ENCODE measurements at regions not wholly inside any gene's neighbourhood (a gene's known extent, or its start where the extent isn't known, plus 50 kb on each side); places are given as distances from the start of the nearest gene placed in this dataset.

- Mint-ChIP-seq H3K27me3 (no peaks in the 10 kb centered on the region), H3K4me3 (no peak overlapping the region), H3K4me1 (no peaks in the 10 kb centered on the region), H3K9me3 (no peaks in the 10 kb centered on the region), H3K27ac (no peak overlapping the region), H3K36me3 (no peaks in the 10 kb centered on the region)
- DNase-seq = no peak
- CTCF ChIA-PET = no interaction called here
Measured at GRCh38 chr4:145427991-145428390, 53.7 kb upstream of the SMAD1 start.

- Mint-ChIP-seq H3K36me3 (no peaks in the 10 kb centered on the region), H3K27ac (no peak overlapping the region), H3K4me1 (no peaks in the 10 kb centered on the region), H3K4me3 (no peak overlapping the region), H3K27me3 (no peaks in the 10 kb centered on the region), H3K9me3 (no peaks in the 10 kb centered on the region)
- DNase-seq = no peak
- CTCF ChIA-PET = no interaction called here
Measured at GRCh38 chr4:145427221-145427620, 54.4 kb upstream of the SMAD1 start.

- Mint-ChIP-seq H3K4me1 (no peaks in the 10 kb centered on the region), H3K4me3 (no peak overlapping the region), H3K27me3 (no peaks in the 10 kb centered on the region), H3K27ac (no peak overlapping the region), H3K36me3 (no peaks in the 10 kb centered on the region), H3K9me3 (no peaks in the 10 kb centered on the region)
- DNase-seq = no peak
- CTCF ChIA-PET = no interaction called here
Measured at GRCh38 chr4:145423017-145423708, 58.5 kb upstream of the SMAD1 start.

GRCh38 chr4:145420595-145421214 is 60.9 kb upstream of the SMAD1 start:
- CTCF ChIA-PET = no interaction called here
- peaks cover 4% of the 10 kb centered on the region for H3K27me3 Mint-ChIP-seq
- H3K9me3 Mint-ChIP-seq = no peaks in the 10 kb centered on the region
- no peak overlapping the region for H3K27ac Mint-ChIP-seq
- no peak for DNase-seq
- no peak overlapping the region for H3K4me3 Mint-ChIP-seq
- no peaks in the 10 kb centered on the region for H3K36me3 Mint-ChIP-seq
- no peaks in the 10 kb centered on the region for H3K4me1 Mint-ChIP-seq

- H3K27me3 Mint-ChIP-seq = peaks cover 4% of the 10 kb centered on the region
- no peak overlapping the region for H3K4me3 Mint-ChIP-seq
- no peak overlapping the region for H3K27ac Mint-ChIP-seq
- H3K4me1 Mint-ChIP-seq = no peaks in the 10 kb centered on the region
- no peaks in the 10 kb centered on the region for H3K36me3 Mint-ChIP-seq
- no peak for DNase-seq
- no peaks in the 10 kb centered on the region for H3K9me3 Mint-ChIP-seq
- CTCF ChIA-PET = no interaction called here
Measured at GRCh38 chr4:145418739-145419138, 62.9 kb upstream of the SMAD1 start.

GRCh38 chr4:145417348-145418130 is 64.1 kb upstream of the SMAD1 start:
- H3K27me3 Mint-ChIP-seq = peaks cover 4% of the 10 kb centered on the region
- no peak for DNase-seq
- H3K36me3 Mint-ChIP-seq = no peaks in the 10 kb centered on the region
- CTCF ChIA-PET = no interaction called here
- H3K4me3 Mint-ChIP-seq = no peak overlapping the region
- no peaks in the 10 kb centered on the region for H3K9me3 Mint-ChIP-seq
- H3K27ac Mint-ChIP-seq = no peak overlapping the region
- H3K4me1 Mint-ChIP-seq = no peaks in the 10 kb centered on the region

GRCh38 chr4:145414841-145415240 is 66.8 kb upstream of the SMAD1 start:
- CTCF ChIA-PET = no interaction called here
- Mint-ChIP-seq H3K27me3 (peaks cover 4% of the 10 kb centered on the region), H3K27ac (no peak overlapping the region), H3K36me3 (no peaks in the 10 kb centered on the region), H3K4me1 (no peaks in the 10 kb centered on the region), H3K4me3 (no peak overlapping the region), H3K9me3 (no peaks in the 10 kb centered on the region)
- DNase-seq = no peak

GRCh38 chr4:145414226-145414625 is 67.4 kb upstream of the SMAD1 start:
- DNase-seq = no peak
- Mint-ChIP-seq H3K4me3 (no peak overlapping the region), H3K27ac (no peak overlapping the region), H3K9me3 (no peaks in the 10 kb centered on the region), H3K27me3 (peaks cover 4% of the 10 kb centered on the region), H3K36me3 (no peaks in the 10 kb centered on the region), H3K4me1 (no peaks in the 10 kb centered on the region)
- CTCF ChIA-PET = no interaction called here

GRCh38 chr4:145406970-145407369 is 74.7 kb upstream of the SMAD1 start:
- Mint-ChIP-seq H3K27me3 (no peaks in the 10 kb centered on the region), H3K27ac (no peak overlapping the region), H3K4me3 (no peak overlapping the region), H3K9me3 (no peaks in the 10 kb centered on the region), H3K4me1 (no peaks in the 10 kb centered on the region), H3K36me3 (no peaks in the 10 kb centered on the region)
- no peak for DNase-seq
- CTCF ChIA-PET = no interaction called here

GRCh38 chr4:145404761-145405160 is 76.9 kb upstream of the SMAD1 start:
- Mint-ChIP-seq H3K27me3 (no peaks in the 10 kb centered on the region), H3K27ac (no peak overlapping the region), H3K9me3 (no peaks in the 10 kb centered on the region), H3K36me3 (no peaks in the 10 kb centered on the region), H3K4me3 (no peak overlapping the region), H3K4me1 (no peaks in the 10 kb centered on the region)
- CTCF ChIA-PET = no interaction called here
- no peak for DNase-seq

- no peak for DNase-seq
- CTCF ChIA-PET = no interaction called here
- H3K4me3 Mint-ChIP-seq = no peak overlapping the region
- no peak overlapping the region for H3K27ac Mint-ChIP-seq
- no peaks in the 10 kb centered on the region for H3K36me3 Mint-ChIP-seq
- no peaks in the 10 kb centered on the region for H3K9me3 Mint-ChIP-seq
- no peaks in the 10 kb centered on the region for H3K4me1 Mint-ChIP-seq
- peaks cover 4% of the 10 kb centered on the region for H3K27me3 Mint-ChIP-seq
Measured at GRCh38 chr4:145396581-145396980, 85.1 kb upstream of the SMAD1 start.

- CTCF ChIA-PET = no interaction called here
- Mint-ChIP-seq H3K4me3 (no peak overlapping the region), H3K4me1 (no peaks in the 10 kb centered on the region), H3K36me3 (no peaks in the 10 kb centered on the region), H3K9me3 (no peaks in the 10 kb centered on the region), H3K27me3 (peaks cover 4% of the 10 kb centered on the region), H3K27ac (no peak overlapping the region)
- DNase-seq = no peak
Measured at GRCh38 chr4:145390571-145390970, 91.1 kb upstream of the SMAD1 start.

GRCh38 chr4:145389550-145389949 is 92.1 kb upstream of the SMAD1 start:
- no peak for DNase-seq
- Mint-ChIP-seq H3K27me3 (peaks cover 4% of the 10 kb centered on the region), H3K4me1 (no peaks in the 10 kb centered on the region), H3K27ac (no peak overlapping the region), H3K36me3 (no peaks in the 10 kb centered on the region), H3K4me3 (no peak overlapping the region), H3K9me3 (no peaks in the 10 kb centered on the region)
- CTCF ChIA-PET = no interaction called here

- CTCF ChIA-PET = no interaction called here
- Mint-ChIP-seq H3K36me3 (no peaks in the 10 kb centered on the region), H3K4me3 (no peak overlapping the region), H3K27me3 (peaks cover under 1% of the 10 kb centered on the region), H3K9me3 (no peaks in the 10 kb centered on the region), H3K27ac (no peak overlapping the region), H3K4me1 (no peaks in the 10 kb centered on the region)
- DNase-seq = no peak
Measured at GRCh38 chr4:145388043-145388442, 93.6 kb upstream of the SMAD1 start.

- H3K4me3 Mint-ChIP-seq = no peak overlapping the region
- no peaks in the 10 kb centered on the region for H3K4me1 Mint-ChIP-seq
- DNase-seq = no peak
- H3K9me3 Mint-ChIP-seq = no peaks in the 10 kb centered on the region
- CTCF ChIA-PET = no interaction called here
- no peak overlapping the region for H3K27ac Mint-ChIP-seq
- no peaks in the 10 kb centered on the region for H3K27me3 Mint-ChIP-seq
- no peaks in the 10 kb centered on the region for H3K36me3 Mint-ChIP-seq
Measured at GRCh38 chr4:145387079-145387478, 94.6 kb upstream of the SMAD1 start.
